Ishikawa (cell line): ENCODE measurements at regions not wholly inside any gene's neighbourhood (a gene's known extent, or its start where the extent isn't known, plus 50 kb on each side); places are given as distances from the start of the nearest gene placed in this dataset.

Source experiments
- CEBPB ChIP-seq: IDR thresholded peaks from 2 replicates; pipeline ENCODE4 v1.6.1; 2012
- CREB1 ChIP-seq: IDR thresholded peaks from 2 replicates; pipeline ENCODE4 v1.6.1; 2012; ENCODE audit warnings: low read depth
- EGR1 ChIP-seq: IDR thresholded peaks from 2 replicates; pipeline ENCODE4 v1.6.1; 2012
- EP300 ChIP-seq: IDR thresholded peaks from 2 replicates; pipeline ENCODE4 v1.6.1; 2012; ENCODE audit warnings: borderline replicate concordance
- FOXM1 ChIP-seq: IDR thresholded peaks from 2 replicates; pipeline ENCODE4 v1.6.1; 2012; ENCODE audit warnings: low read depth, borderline replicate concordance
- NFIC ChIP-seq: IDR thresholded peaks from 2 replicates; pipeline ENCODE4 v1.6.1; 2012
- RAD21 ChIP-seq: IDR thresholded peaks from 2 replicates; pipeline ENCODE4 v1.6.1; 2012; ENCODE audit warnings: low read depth
- TAF1 ChIP-seq: IDR thresholded peaks from 2 replicates; pipeline ENCODE4 v1.6.1; 2012; ENCODE audit warnings: low read depth, mild to moderate bottlenecking
- TCF12 ChIP-seq: IDR thresholded peaks from 2 replicates; pipeline ENCODE4 v1.6.1; 2012; ENCODE audit warnings: low read depth
- TEAD4 ChIP-seq: IDR thresholded peaks from 2 replicates; pipeline ENCODE4 v1.6.1; 2012
- YY1 ChIP-seq: IDR thresholded peaks from 2 replicates; pipeline ENCODE4 v1.6.1; 2012; ENCODE audit warnings: low read depth
- ZBTB7A ChIP-seq: IDR thresholded peaks from 2 replicates; pipeline ENCODE4 v1.6.1; 2012; ENCODE audit warnings: low read depth
- TF ChIP-seq, protein P1 (sequence below): IDR thresholded peaks from 2 replicates; pipeline ENCODE4 v1.6.1; 2012
- TF ChIP-seq, protein P2 (sequence below): IDR thresholded peaks from 2 replicates; pipeline ENCODE4 v1.6.1; 2012
- TF ChIP-seq, protein P3 (sequence below): IDR thresholded peaks from 2 replicates; pipeline ENCODE4 v1.6.1; 2012; ENCODE audit warnings: low read depth, mild to moderate bottlenecking

DNA sequence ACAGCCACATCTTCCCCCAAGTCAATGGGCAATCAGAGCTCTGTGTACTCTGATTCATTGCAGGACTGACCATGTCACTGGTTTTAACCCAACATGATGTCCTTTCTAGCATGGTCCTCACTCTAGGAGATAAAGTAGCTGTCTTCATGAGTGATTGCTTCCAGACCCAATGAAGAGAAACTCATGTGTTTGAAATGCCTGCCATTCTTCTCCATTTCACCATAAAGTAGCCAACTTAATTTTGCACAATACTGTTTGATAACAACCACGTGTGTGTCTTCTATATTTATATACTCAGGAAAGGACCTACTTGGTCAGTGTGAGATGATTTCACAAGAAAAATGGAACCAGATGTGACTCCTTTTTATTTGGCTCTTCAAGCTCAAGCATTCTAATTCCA lies 172.5 kb downstream of the AXIN2 start:
- TF ChIP-seq, protein P1, sequence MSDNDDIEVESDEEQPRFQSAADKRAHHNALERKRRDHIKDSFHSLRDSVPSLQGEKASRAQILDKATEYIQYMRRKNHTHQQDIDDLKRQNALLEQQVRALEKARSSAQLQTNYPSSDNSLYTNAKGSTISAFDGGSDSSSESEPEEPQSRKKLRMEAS = no peak
- no peak for TF ChIP-seq ZBTB7A
- no peak for TF ChIP-seq TEAD4
- no peak for TF ChIP-seq EGR1
- TF ChIP-seq, protein P2, sequence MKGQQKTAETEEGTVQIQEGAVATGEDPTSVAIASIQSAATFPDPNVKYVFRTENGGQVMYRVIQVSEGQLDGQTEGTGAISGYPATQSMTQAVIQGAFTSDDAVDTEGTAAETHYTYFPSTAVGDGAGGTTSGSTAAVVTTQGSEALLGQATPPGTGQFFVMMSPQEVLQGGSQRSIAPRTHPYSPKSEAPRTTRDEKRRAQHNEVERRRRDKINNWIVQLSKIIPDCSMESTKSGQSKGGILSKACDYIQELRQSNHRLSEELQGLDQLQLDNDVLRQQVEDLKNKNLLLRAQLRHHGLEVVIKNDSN = no peak
- TF ChIP-seq, protein P3, sequence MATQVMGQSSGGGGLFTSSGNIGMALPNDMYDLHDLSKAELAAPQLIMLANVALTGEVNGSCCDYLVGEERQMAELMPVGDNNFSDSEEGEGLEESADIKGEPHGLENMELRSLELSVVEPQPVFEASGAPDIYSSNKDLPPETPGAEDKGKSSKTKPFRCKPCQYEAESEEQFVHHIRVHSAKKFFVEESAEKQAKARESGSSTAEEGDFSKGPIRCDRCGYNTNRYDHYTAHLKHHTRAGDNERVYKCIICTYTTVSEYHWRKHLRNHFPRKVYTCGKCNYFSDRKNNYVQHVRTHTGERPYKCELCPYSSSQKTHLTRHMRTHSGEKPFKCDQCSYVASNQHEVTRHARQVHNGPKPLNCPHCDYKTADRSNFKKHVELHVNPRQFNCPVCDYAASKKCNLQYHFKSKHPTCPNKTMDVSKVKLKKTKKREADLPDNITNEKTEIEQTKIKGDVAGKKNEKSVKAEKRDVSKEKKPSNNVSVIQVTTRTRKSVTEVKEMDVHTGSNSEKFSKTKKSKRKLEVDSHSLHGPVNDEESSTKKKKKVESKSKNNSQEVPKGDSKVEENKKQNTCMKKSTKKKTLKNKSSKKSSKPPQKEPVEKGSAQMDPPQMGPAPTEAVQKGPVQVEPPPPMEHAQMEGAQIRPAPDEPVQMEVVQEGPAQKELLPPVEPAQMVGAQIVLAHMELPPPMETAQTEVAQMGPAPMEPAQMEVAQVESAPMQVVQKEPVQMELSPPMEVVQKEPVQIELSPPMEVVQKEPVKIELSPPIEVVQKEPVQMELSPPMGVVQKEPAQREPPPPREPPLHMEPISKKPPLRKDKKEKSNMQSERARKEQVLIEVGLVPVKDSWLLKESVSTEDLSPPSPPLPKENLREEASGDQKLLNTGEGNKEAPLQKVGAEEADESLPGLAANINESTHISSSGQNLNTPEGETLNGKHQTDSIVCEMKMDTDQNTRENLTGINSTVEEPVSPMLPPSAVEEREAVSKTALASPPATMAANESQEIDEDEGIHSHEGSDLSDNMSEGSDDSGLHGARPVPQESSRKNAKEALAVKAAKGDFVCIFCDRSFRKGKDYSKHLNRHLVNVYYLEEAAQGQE = no peak

DNA sequence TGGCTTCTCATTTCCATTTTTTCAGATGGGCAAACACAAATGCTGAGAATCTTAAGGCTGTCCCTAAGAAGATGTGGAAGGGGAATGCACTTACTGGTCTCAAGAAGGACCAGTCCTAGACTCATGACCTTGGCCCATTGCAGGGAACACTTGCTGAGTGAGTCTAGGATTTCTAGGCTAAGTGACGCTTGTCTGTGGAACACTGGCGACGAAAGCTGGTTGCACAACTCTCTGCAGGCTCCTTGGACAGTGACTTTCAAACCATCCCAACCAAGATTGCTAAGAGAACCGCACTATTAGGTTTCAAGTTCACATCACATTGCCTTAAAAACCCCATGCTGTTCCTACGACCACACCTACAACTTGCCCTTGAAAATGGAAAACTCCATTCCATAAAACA lies 174.1 kb downstream of the AXIN2 start:
- TF ChIP-seq FOXM1 (no peak), ZBTB7A (no peak), RAD21 (no peak), TCF12 (no peak), YY1 (no peak), CEBPB (no peak), TEAD4 (no peak), CREB1 (no peak), TAF1 (no peak), EP300 (no peak)
- TF ChIP-seq, protein P2 = no peak
- TF ChIP-seq, protein P3 = no peak
- TF ChIP-seq, protein P1 = no peak

DNA sequence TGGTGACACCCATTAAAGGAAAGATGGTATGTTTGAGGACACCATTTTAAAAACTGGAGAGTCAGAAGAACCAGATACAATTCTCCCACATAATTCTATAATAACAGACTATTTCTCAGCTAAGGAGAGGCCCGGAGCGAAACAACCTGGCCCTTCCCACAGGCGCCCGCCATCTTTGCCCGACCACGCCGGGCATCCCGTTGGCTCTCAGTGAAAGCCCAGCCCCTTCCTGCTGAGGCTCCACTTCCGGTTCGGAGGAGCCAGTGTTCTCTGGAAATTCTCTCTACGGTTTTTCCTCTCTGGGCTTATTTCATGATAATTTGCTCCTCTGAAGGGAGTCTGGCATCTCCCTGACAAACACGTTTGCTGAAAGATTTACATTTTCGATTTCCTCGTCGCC lies 175.7 kb downstream of the AXIN2 start:
- TF ChIP-seq YY1 (no peak), FOXM1 (no peak), CEBPB (no peak), EGR1 (no peak), NFIC (no peak), EP300 (no peak)
- TF ChIP-seq, protein P1 = no peak
- TF ChIP-seq, protein P3 = no peak

DNA sequence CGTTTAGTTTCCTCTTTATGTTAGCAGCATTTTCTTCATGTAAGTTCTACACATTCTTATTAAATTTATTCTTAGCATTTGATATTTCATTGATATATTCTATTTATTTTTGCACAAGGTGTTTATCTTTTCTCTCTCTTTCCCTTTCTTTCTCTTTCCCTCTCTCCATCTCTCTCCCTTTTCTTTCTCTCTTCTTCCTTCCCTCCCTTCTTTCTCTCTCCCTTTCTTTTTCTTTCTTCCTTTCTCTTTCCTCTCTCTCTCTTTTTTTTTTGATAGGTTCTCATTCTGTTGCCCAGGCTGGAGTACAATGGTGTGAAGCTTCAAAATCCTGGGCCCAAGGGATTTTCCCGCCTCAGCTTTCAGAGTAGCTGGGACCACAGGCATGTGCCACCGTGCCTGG lies 176.4 kb downstream of the AXIN2 start:
- TF ChIP-seq, protein P2 = no peak
- TF ChIP-seq TEAD4 (no peak), YY1 (no peak), EGR1 (no peak), NFIC (no peak), FOXM1 (no peak), TAF1 (no peak), CEBPB (no peak), RAD21 (no peak)
- TF ChIP-seq, protein P1 = no peak
- TF ChIP-seq, protein P3 = no peak
